Stomach (tissue), 4 donors: ENCODE measurements at regions not wholly inside any gene's neighbourhood (a gene's known extent, or its start where the extent isn't known, plus 50 kb on each side); places are given as distances from the start of the nearest gene placed in this dataset.

Source experiments
- EP300 ChIP-seq: sonication (generic); formaldehyde crosslinking; IDR thresholded peaks from one replicate; pipeline ENCODE4 v1.6.1; 2017; ENCODE audit warnings: antibody characterized with exemption
- POLR2A ChIP-seq, 4 donors: fragments of 450-650 bp; IDR thresholded peaks; one replicate each; pipeline ENCODE4 v1.6.1; 2016; ENCODE audit warnings: antibody characterized with exemption in 4 of 4, control low read depth in 2 of 4, mild to moderate bottlenecking in 1 of 4, moderate library complexity in 1 of 4
- POLR2AphosphoS5 ChIP-seq, 3 donors: sonication (generic); formaldehyde crosslinking; IDR thresholded peaks; one replicate each; pipeline ENCODE4 v1.6.1; 2016; ENCODE audit warnings: antibody characterized with exemption in 3 of 3
- TF ChIP-seq, protein P1 (sequence below), 7 experiments: fragments of 450-650 bp in 4 of 7; fragments of 200-600 bp in 3 of 7; sonication (generic) in 3 of 7; IDR thresholded peaks; one replicate each; pipeline ENCODE4 v1.5.1; 2016 to 2019; ENCODE audit warnings: antibody characterized with exemption in 7 of 7, control low read depth in 2 of 7, mild to moderate bottlenecking in 1 of 7

DNA sequence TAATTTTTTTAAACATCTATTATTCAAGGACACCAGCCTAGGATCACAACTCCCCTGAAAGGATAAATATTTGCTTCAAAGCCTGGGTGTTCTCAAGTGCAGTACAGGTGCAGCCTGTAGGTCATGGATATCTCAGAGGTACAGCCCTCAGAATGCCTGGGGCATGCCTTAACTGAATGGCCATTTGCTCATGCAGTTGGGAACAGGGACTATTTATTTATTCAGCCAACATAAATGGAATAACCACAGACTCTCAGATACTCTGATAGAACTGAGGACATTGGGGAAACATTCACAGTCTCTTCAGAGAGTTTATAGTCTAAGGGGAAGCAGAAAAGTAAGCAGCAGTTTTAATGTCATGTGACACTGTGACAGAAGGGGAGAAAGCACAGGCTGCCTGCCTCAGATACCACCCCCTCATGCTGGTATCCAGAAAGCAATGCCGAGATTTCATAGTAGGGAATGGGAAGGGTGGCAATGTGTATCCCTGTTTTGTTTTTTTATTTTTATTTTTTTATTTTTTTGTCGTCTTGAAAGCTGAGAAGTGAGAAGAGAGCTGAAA lies 112.6 kb downstream of the MACIR start:
- TF ChIP-seq EP300 (no peak), POLR2A (IDR thresholded peaks at IDR 0.05) (no peak), POLR2AphosphoS5 (IDR thresholded peaks at IDR 0.05) (no peak)
- TF ChIP-seq, protein P1, sequence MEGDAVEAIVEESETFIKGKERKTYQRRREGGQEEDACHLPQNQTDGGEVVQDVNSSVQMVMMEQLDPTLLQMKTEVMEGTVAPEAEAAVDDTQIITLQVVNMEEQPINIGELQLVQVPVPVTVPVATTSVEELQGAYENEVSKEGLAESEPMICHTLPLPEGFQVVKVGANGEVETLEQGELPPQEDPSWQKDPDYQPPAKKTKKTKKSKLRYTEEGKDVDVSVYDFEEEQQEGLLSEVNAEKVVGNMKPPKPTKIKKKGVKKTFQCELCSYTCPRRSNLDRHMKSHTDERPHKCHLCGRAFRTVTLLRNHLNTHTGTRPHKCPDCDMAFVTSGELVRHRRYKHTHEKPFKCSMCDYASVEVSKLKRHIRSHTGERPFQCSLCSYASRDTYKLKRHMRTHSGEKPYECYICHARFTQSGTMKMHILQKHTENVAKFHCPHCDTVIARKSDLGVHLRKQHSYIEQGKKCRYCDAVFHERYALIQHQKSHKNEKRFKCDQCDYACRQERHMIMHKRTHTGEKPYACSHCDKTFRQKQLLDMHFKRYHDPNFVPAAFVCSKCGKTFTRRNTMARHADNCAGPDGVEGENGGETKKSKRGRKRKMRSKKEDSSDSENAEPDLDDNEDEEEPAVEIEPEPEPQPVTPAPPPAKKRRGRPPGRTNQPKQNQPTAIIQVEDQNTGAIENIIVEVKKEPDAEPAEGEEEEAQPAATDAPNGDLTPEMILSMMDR (IDR thresholded peaks at IDR 0.05) = no peak
